Esophagus muscularis mucosa (tissue), 4 donors: ENCODE measurements at regions not wholly inside any gene's neighbourhood (a gene's known extent, or its start where the extent isn't known, plus 50 kb on each side); places are given as distances from the start of the nearest gene placed in this dataset.
"Not testable (repeated sequence)": the region's sequence is repeated elsewhere in the genome, so short reads cannot be mapped to it uniquely, and the experiment has no call there.

Source experiments
- EP300 ChIP-seq: sonication (generic); formaldehyde crosslinking; IDR thresholded peaks from one replicate; pipeline ENCODE4 v1.6.1; 2017; ENCODE audit warnings: antibody characterized with exemption
- POLR2A ChIP-seq: fragments of 450-650 bp; IDR thresholded peaks from one replicate; pipeline ENCODE4 v1.6.1; 2017; ENCODE audit warnings: antibody characterized with exemption, moderate library complexity, mild to moderate bottlenecking, low read depth
- TF ChIP-seq, protein P1 (sequence below), 3 experiments: fragments of 200-600 bp in 2 of 3; fragments of 450-650 bp in 1 of 3; sonication (generic) in 2 of 3; IDR thresholded peaks; one replicate each; pipeline ENCODE4 v1.5.1; 2017 to 2019; ENCODE audit warnings: antibody characterized with exemption in 3 of 3, mild to moderate bottlenecking in 2 of 3, moderate library complexity in 1 of 3

GRCh38 chr4:101632766-101633165 is 157.8 kb upstream of the BANK1 start:
- TF ChIP-seq, protein P1, sequence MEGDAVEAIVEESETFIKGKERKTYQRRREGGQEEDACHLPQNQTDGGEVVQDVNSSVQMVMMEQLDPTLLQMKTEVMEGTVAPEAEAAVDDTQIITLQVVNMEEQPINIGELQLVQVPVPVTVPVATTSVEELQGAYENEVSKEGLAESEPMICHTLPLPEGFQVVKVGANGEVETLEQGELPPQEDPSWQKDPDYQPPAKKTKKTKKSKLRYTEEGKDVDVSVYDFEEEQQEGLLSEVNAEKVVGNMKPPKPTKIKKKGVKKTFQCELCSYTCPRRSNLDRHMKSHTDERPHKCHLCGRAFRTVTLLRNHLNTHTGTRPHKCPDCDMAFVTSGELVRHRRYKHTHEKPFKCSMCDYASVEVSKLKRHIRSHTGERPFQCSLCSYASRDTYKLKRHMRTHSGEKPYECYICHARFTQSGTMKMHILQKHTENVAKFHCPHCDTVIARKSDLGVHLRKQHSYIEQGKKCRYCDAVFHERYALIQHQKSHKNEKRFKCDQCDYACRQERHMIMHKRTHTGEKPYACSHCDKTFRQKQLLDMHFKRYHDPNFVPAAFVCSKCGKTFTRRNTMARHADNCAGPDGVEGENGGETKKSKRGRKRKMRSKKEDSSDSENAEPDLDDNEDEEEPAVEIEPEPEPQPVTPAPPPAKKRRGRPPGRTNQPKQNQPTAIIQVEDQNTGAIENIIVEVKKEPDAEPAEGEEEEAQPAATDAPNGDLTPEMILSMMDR (IDR thresholded peaks at IDR 0.05), result not testable (repeated sequence)
- not testable (repeated sequence) for TF ChIP-seq EP300, POLR2A
